AG09319 (cell line): ENCODE measurements at regions not wholly inside any gene's neighbourhood (a gene's known extent, or its start where the extent isn't known, plus 50 kb on each side); places are given as distances from the start of the nearest gene placed in this dataset.

ENCODE experiments used
- DNase-seq: peaks from one replicate; pipeline ENCODE4 v3.0.0-alpha.2; 2010; ENCODE audit warnings: low read depth; ENCODE audit errors: extremely low read depth
- CTCF ChIP-seq: IDR thresholded peaks from 2 replicates; pipeline ENCODE4 v1.5.1; 2011; ENCODE audit warnings: low read depth, mild to moderate bottlenecking, inconsistent platforms, low read length, moderate library complexity

GRCh38 chr3:83567935-83568334, 1390.9 kb upstream of the CADM2 start:
- no peak for DNase-seq
- TF ChIP-seq CTCF: no peak

- no peak for TF ChIP-seq CTCF
- DNase-seq: no peak
Measured at GRCh38 chr3:83581546-83581945, 1377.2 kb upstream of the CADM2 start.

GRCh38 chr3:83601704-83602103, 1357.1 kb upstream of the CADM2 start:
- no peak for TF ChIP-seq CTCF
- DNase-seq: no peak

GRCh38 chr3:83622526-83622925, 1336.3 kb upstream of the CADM2 start:
- TF ChIP-seq CTCF: no peak
- DNase-seq: no peak

GRCh38 chr3:83625261-83625660, 1333.5 kb upstream of the CADM2 start:
- TF ChIP-seq CTCF: no peak
- no peak for DNase-seq

GRCh38 chr3:83628471-83628870, 1330.3 kb upstream of the CADM2 start:
- no peak for DNase-seq
- TF ChIP-seq CTCF: no peak

GRCh38 chr3:83632526-83632925, 1326.3 kb upstream of the CADM2 start:
- TF ChIP-seq CTCF: no peak
- no peak for DNase-seq
